NCI-H1048 (cell line): ENCODE measurements at regions not wholly inside any gene's neighbourhood (a gene's known extent, or its start where the extent isn't known, plus 50 kb on each side); places are given as distances from the start of the nearest gene placed in this dataset.

Source experiments
- DNase-seq: peaks from one replicate; lab custom pipeline; 2025; lab: John Stamatoyannopoulos, UW

- no peak for DNase-seq
These were observed 287.2 kb downstream of the RNF144B start for GRCh38 chr6:18674346-18674745.

- DNase-seq: no peak
These were observed 288.7 kb downstream of the RNF144B start for GRCh38 chr6:18675881-18676280.

GRCh38 chr6:18676548-18676947 is 289.4 kb downstream of the RNF144B start:
- no peak for DNase-seq

GRCh38 chr6:18680842-18681241 is 293.7 kb downstream of the RNF144B start:
- DNase-seq: no peak

GRCh38 chr6:18681832-18682503 is 294.8 kb downstream of the RNF144B start:
- no peak for DNase-seq

- DNase-seq: no peak
These were observed 297.2 kb downstream of the RNF144B start for GRCh38 chr6:18684343-18684742.

GRCh38 chr6:18692929-18693685 is 306.0 kb downstream of the RNF144B start:
- no peak for DNase-seq

- no peak for DNase-seq
These were observed 306.7 kb downstream of the RNF144B start for GRCh38 chr6:18693881-18694280.

GRCh38 chr6:18703546-18703945 is 316.4 kb downstream of the RNF144B start:
- DNase-seq: no peak

GRCh38 chr6:18707714-18708439 is 320.7 kb downstream of the RNF144B start:
- no peak for DNase-seq

- no peak for DNase-seq
These were observed 325.4 kb downstream of the RNF144B start for GRCh38 chr6:18712595-18712994.

GRCh38 chr6:18720075-18720474 is 332.9 kb downstream of the RNF144B start:
- no peak for DNase-seq

- no peak for DNase-seq
These were observed 336.9 kb downstream of the RNF144B start for GRCh38 chr6:18724056-18724455.

- no peak for DNase-seq
These were observed 338.3 kb downstream of the RNF144B start for GRCh38 chr6:18725449-18725848.

GRCh38 chr6:18733921-18734550 is 346.9 kb downstream of the RNF144B start:
- DNase-seq: no peak

GRCh38 chr6:18741741-18742140 is 354.6 kb downstream of the RNF144B start:
- DNase-seq: no peak

- no peak for DNase-seq
These were observed 355.3 kb downstream of the RNF144B start for GRCh38 chr6:18742406-18742805.

GRCh38 chr6:18746727-18747126 is 359.6 kb downstream of the RNF144B start:
- no peak for DNase-seq

GRCh38 chr6:18748314-18748713 is 361.2 kb downstream of the RNF144B start:
- DNase-seq: no peak

GRCh38 chr6:18752278-18753068 is 365.3 kb downstream of the RNF144B start:
- DNase-seq: no peak

- no peak for DNase-seq
These were observed 365.9 kb downstream of the RNF144B start for GRCh38 chr6:18753076-18753475.

GRCh38 chr6:18763086-18763485 is 375.9 kb downstream of the RNF144B start:
- DNase-seq: no peak
